PFSK-1 (cell line): ENCODE measurements at regions not wholly inside any gene's neighbourhood (a gene's known extent, or its start where the extent isn't known, plus 50 kb on each side); places are given as distances from the start of the nearest gene placed in this dataset.

Experiments
- POLR2AphosphoS5 ChIP-seq: IDR thresholded peaks from 2 replicates; pipeline ENCODE4 v1.6.1; 2012; ENCODE audit warnings: low read depth, mild to moderate bottlenecking, control low read depth, low read length, moderate library complexity
- REST ChIP-seq, 2 experiments: IDR thresholded peaks; 2 replicates each; pipeline versions ENCODE4 v1.6.1 to v1.8.0; 2011 to 2012; ENCODE audit warnings: low read depth in 2 of 2, low read length in 2 of 2, control low read depth in 1 of 2, inconsistent platforms in 1 of 2, mild to moderate bottlenecking in 1 of 2, moderate library complexity in 1 of 2; ENCODE audit not compliant: insufficient read depth in 1 of 2
- SIN3A ChIP-seq: IDR thresholded peaks from 2 replicates; pipeline ENCODE4 v1.6.1; 2012; ENCODE audit warnings: mild to moderate bottlenecking, low read length, moderate library complexity, borderline replicate concordance; ENCODE audit not compliant: insufficient read depth

GRCh38 chr2:128439791-128440665 is 121.4 kb upstream of the HS6ST1 start:
- TF ChIP-seq REST (IDR thresholded peaks at IDR 0.05; ENCODE audit: insufficient read depth in 1 of 2, low read depth in 2 of 2, low read length in 2 of 2) (no peak), SIN3A (no peak), POLR2AphosphoS5 (no peak)
